ENCODE measurements at regions not wholly inside any gene's neighbourhood (a gene's known extent, or its start where the extent isn't known, plus 50 kb on each side); places are given as distances from the start of the nearest gene placed in this dataset.

- TF ChIP-seq POLR2AphosphoS5 (IDR thresholded peaks at IDR 0.05) (no peak), POLR2A (IDR thresholded peaks at IDR 0.05) (no peak), EP300 (IDR thresholded peaks at IDR 0.05) (no peak), CTCF (IDR thresholded peaks at IDR 0.05) (no peak)
- H3K27me3 ChIP-seq, result no peaks in the 10 kb centered on the region
- no peaks in the 10 kb centered on the region for H3K4me1 ChIP-seq
- no peak overlapping the region for H3K4me3 ChIP-seq
- H3K27ac ChIP-seq, result no peak overlapping the region
- H3K36me3 ChIP-seq, result no peaks in the 10 kb centered on the region
- intact Hi-C loops (cut with DNase I; ENCODE audit: low total_unique reads), result no loop called here
- no peaks in the 10 kb centered on the region for H3K9me3 ChIP-seq
- DNase-seq, result no peak
- 7 to 28% (median 21%) methylated on average over 1 of the region's 1 CpG for WGBS, 5 donors
Measured at GRCh38 chr4:125049711-125050110, 265.0 kb upstream of the FAT4 start.

GRCh38 chr4:125045311-125045710 is 269.4 kb upstream of the FAT4 start:
- no peaks in the 10 kb centered on the region for H3K27me3 ChIP-seq
- no peaks in the 10 kb centered on the region for H3K9me3 ChIP-seq
- peaks cover 0 to 7% (median 0%) of the 10 kb centered on the region in 4 donors for H3K4me1 ChIP-seq
- no peaks in the 10 kb centered on the region for H3K36me3 ChIP-seq
- no peak for TF ChIP-seq POLR2AphosphoS5 (IDR thresholded peaks at IDR 0.05)
- no peak for TF ChIP-seq POLR2A (IDR thresholded peaks at IDR 0.05)
- TF ChIP-seq EP300 (IDR thresholded peaks at IDR 0.05), result no peak
- TF ChIP-seq CTCF (IDR thresholded peaks at IDR 0.05), result no peak
- intact Hi-C loops (cut with DNase I; ENCODE audit: low total_unique reads), result no loop called here
- no peak overlapping the region for H3K27ac ChIP-seq
- no peak overlapping the region for H3K4me3 ChIP-seq
- no peak for DNase-seq

GRCh38 chr4:125044886-125045285 is 269.9 kb upstream of the FAT4 start:
- Histone ChIP-seq H3K27ac (no peak overlapping the region), H3K36me3 (no peaks in the 10 kb centered on the region), H3K4me3 (no peak overlapping the region), H3K4me1 (peaks cover 0 to 7% (median 0%) of the 10 kb centered on the region in 4 donors), H3K9me3 (no peaks in the 10 kb centered on the region), H3K27me3 (no peaks in the 10 kb centered on the region)
- intact Hi-C loops (cut with DNase I; ENCODE audit: low total_unique reads), result no loop called here
- DNase-seq, result no peak
- TF ChIP-seq POLR2AphosphoS5 (IDR thresholded peaks at IDR 0.05), result no peak
- no peak for TF ChIP-seq EP300 (IDR thresholded peaks at IDR 0.05)
- TF ChIP-seq CTCF (IDR thresholded peaks at IDR 0.05), result no peak
- TF ChIP-seq POLR2A (IDR thresholded peaks at IDR 0.05), result no peak
- 18 to 26% (median 22%) methylated on average over 3 of the region's 3 CpGs for WGBS, 5 donors

GRCh38 chr4:125043486-125043885 is 271.3 kb upstream of the FAT4 start:
- intact Hi-C loops (cut with DNase I; ENCODE audit: low total_unique reads), result no loop called here
- Histone ChIP-seq H3K4me3 (no peak overlapping the region), H3K9me3 (no peaks in the 10 kb centered on the region), H3K27ac (no peak overlapping the region), H3K4me1 (peaks cover 0 to 7% (median 0%) of the 10 kb centered on the region in 4 donors), H3K36me3 (no peaks in the 10 kb centered on the region), H3K27me3 (no peaks in the 10 kb centered on the region)
- 66 to 79% (median 75%) methylated on average over 3 of the region's 3 CpGs for WGBS, 5 donors
- TF ChIP-seq CTCF (IDR thresholded peaks at IDR 0.05), result no peak
- no peak for TF ChIP-seq EP300 (IDR thresholded peaks at IDR 0.05)
- no peak for TF ChIP-seq POLR2AphosphoS5 (IDR thresholded peaks at IDR 0.05)
- DNase-seq, result no peak
